ENCODE measurements at regions not wholly inside any gene's neighbourhood (a gene's known extent, or its start where the extent isn't known, plus 50 kb on each side); places are given as distances from the start of the nearest gene placed in this dataset.

DNA sequence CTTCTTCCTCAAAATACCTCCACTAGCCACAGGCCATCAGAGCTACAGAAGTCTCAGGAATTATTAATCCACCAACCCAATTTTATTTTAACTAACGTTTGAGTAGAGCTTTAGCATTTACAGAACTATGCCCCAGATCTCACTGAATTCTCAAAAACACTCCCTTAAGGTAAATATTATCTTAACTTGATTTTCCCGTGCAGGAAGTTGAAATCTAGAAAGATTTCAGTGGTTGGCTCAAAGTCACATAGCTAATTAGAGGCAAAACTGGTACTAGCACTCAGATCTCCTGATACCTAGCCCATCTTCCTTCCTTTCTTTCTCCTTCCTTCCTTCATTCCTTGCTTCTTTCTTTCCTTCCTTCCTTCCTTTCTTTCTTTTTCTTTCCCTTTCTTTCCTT, 298.3 kb downstream of the ENC1 start:
- no peak for DNase-seq (ENCODE audit: low spot score)

DNA sequence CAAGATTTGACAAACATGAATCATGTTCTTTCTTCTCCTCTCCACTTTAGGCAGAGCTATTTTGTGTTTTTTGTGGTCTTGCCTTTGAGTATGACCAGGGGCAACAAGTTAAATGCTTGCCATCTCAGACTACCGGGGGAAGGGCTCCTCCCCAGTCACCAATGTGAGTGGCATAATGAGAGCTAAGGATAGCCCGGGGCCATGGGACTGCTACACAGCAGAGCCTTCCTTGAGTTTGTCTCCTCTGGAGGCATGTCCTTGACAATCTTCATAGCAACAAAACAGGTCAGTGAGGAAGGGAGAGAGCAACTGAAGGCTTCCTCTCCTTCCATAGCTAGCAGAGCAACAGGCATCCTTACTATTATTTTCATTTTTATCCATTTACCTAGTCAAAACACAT, 299.3 kb downstream of the ENC1 start:
- no peak for DNase-seq (ENCODE audit: low spot score)

DNA sequence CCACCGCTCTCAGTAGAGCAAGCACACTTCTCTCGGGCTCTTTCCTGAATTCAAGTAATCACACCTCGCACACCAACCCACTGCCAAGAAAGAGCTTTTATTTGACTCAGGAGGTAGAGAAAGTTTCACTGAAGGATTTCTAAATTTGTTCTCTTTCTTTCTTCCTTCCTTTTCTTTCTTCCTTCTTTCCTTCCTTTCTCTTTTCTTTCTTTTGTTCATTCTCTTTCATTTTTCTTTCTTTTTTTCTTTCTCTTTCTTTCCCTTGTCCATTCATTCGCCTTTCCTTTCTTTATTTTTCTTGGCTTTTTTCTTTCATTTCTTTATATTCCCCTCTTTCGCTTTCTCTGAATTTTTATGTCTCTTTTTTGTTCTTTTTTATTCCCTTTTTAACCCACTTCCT, 300.1 kb downstream of the ENC1 start:
- DNase-seq (ENCODE audit: low spot score), result no peak

DNA sequence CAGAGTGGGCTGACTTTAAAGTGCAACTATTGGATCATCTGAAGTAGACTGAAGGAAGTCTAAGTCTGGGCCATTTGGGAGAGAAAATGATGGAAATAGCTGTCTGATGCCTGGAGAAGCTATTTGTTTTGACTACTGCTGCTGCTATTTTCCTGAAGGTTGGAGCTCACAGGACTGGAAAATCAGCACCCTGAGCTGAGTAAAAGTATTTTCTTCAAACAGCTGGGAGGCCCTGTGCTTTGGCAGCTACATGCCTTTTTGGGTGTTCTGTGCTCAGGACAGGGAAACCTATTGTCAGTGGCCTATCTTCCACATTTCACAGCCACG, 302.6 kb downstream of the ENC1 start:
- DNase-seq (ENCODE audit: low spot score), result no peak

DNA sequence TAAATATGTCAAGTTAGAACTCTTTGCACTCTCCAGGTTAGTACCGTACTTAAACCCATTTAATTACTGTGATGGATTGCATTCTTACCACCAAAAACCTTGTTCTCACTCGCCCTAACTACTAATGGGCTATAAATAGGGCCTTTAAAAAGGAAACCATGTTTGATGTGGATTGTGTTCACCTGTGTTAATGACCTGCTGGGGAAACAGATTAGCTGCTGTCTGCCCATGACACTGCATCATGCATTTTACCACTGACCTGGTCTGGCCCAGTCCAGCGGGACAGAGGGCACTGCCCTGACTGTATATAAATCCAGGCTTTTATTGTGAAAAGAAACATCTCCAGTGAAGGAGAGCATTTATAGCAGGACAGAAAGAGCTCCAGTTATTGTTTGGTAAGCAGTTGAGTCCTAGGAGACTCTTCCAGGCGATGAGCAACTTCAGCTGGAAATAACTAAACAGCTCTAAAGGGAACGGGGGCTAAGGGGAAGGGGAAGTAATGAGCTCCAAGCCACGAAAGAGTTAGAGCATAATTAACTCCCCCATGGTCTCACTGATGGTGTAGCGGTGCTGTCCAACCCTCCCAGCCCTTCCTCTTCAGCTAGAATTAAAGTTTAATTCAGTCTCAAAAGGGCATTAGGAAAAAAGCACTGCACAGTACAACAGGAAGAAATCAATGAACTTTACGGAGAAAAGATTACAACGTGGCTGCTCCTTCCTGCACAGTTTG, 303.1 kb downstream of the ENC1 start:
- no peak for DNase-seq (ENCODE audit: low spot score)

DNA sequence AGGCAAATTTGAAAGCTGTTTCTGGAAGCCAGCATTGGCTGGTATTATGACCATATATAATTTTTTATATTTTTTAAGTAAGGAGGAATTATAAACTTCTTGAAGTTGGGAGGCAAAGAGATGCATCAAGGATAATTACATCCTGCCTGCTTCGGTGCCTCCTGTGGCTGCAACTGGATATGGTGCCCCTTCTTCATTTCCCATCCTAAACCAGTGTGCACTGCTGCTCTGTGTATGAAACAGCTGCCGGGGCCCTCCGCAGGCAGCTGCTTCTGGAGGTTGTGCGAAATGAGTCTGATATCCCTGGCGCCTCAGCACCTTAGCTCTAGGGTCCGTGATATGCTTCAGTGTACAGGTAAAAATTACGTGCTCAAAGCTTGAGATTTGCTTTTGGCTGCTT, 304.2 kb downstream of the ENC1 start:
- DNase-seq (ENCODE audit: low spot score), result no peak

DNA sequence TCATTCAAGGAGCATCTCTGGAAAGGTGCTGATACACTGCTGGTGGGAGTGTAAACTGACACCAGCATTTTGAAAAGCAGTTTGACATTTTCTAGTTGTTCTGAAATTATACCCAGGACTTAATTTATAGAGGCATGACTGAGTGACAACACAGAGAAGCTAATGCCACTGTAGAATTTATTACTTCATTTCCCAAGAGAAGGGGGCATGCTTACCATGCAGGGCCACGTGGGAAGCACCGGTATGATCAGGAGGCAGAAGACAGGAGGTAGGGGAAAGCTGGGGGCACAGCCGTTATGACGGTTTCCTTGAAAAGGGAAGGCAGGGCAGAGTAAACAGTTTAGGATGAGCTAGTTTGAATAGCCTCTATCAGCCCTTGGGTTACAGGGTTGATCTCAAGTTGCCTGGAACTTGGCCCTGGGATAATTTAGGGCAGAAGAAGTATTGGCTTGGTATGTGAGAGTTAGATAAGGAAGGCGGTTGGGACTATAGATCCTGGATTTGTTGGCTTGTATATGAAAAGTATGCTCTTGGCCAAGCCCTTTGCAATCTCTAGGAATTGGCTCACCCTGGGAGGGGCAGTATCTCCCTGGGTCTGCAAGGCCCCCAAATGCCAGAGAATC, 305.7 kb downstream of the ENC1 start:
- no peak for DNase-seq (ENCODE audit: low spot score)

DNA sequence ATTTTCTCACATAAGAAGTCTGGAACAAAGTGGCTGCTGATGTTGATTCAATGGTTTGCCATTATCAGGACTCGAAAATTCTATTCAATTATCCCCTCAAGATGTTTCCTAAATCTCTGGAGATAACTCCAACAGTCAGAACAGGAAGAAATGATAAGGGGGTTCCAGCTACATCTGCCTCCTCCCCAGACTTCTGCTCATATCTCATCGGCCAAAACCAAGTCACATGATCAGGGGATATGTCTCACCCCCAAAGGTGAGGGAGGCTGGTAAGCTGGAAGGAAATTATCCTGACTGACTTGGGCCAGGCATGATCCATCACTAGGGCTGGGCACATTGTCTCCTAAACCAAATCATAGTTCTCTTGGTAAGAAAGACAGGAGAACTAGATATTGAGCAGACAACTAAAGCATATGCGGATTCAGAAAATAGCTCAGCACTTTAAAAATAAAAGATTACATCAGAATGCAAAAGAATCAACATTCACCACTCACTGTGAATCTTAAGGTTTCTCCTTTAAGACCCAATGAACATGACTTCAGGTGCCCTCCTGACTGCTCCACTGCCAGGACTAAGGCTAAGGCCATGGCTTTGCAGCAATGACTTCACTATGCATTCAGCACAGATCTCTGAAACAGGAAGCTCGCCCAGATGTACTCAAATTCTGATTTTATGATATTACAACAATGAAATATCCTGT, 306.3 kb downstream of the ENC1 start:
- no peak for DNase-seq (ENCODE audit: low spot score)

DNA sequence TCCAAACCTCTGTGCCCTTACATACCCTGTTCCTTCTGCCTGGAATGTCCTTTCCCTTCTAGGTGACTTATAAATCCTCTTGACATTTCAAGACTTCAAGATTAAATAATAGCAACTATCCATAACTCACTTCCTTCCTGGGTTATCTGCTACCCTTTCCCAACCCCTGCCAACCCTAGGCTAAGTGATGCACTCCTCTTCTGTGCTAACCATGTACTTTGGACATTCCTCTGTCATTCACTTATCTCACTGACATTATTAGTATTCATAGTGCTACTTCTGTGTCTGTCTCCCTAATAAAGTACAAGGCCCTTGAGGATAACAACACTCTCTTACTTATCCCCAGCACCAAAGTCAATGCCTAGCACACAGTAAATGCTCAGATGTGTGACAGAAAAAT, 307.1 kb downstream of the ENC1 start:
- DNase-seq (ENCODE audit: low spot score), result no peak

DNA sequence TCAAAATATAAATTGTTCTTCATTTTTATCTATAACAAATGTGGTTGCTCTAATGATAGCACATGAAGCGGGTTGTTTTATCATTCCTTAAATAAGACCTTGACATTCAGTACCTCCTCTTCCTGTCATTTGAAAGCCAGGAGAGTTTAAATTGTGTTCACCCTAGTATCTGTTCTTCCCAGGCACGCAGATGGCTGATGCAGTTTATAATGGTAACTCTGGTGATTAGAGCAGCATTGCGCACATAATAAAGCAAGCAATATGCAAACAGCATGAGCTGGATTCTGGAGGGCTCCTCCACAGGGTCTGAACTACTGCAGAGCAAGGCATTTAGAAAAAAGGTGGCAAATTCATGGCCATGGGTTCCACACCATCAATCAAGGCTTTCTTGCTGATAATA, 307.8 kb downstream of the ENC1 start:
- no peak for DNase-seq (ENCODE audit: low spot score)

DNA sequence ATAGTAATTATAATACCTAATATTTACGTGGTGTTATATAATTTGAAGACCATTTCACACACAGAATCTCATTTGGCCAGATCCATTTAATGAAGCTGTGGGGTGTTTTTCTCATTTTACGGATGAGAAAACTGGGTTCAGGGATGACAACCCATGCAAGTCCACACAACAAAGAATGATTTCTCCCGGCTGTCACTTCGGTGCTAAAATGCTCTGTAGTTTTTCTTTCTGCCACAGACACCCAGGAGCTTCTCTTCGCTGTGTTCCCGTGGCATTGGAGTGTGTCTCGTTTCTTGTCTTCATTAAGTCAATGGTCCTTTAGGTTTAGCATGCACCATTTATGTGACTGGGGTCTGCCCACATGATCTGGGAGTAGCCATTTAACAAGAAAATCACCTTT, 308.5 kb downstream of the ENC1 start:
- no peak for DNase-seq (ENCODE audit: low spot score)

DNA sequence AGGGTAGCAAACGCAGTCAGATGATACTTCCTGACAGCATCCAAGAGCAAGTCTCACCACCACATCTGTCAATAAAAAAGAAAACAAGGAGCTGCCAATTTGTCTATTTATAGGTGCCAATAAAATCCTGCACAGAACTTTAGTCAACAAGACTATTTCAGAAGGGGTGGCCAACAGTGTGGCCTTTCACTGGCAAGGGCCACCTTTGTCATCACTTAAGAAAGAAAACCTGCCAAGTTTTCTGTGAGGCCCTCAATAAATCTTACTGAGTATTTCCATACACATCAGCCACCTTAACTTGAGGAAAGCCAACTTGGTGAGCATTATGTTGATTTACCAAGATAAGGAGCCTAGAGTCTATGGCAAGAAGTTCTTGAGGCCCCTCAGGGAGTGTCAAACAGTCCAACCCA, 312.3 kb downstream of the ENC1 start:
- no peak for DNase-seq (ENCODE audit: low spot score)

DNA sequence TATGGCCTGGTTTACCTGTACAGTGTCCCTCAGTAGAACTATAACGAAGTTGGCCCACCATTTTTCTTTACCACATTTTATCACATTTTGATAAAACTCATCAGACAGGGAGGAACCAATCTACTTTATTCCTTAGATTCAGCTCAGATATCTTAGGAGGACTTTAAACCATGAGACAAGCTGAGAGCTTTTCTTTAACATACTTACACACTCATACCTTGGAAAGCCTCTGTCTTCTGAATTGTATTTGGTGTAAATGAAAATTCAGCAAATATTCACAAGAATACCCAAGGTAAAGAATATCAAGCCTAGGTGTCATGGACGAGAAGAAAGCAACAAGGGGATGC, 313.2 kb downstream of the ENC1 start:
- no peak for DNase-seq (ENCODE audit: low spot score)

DNA sequence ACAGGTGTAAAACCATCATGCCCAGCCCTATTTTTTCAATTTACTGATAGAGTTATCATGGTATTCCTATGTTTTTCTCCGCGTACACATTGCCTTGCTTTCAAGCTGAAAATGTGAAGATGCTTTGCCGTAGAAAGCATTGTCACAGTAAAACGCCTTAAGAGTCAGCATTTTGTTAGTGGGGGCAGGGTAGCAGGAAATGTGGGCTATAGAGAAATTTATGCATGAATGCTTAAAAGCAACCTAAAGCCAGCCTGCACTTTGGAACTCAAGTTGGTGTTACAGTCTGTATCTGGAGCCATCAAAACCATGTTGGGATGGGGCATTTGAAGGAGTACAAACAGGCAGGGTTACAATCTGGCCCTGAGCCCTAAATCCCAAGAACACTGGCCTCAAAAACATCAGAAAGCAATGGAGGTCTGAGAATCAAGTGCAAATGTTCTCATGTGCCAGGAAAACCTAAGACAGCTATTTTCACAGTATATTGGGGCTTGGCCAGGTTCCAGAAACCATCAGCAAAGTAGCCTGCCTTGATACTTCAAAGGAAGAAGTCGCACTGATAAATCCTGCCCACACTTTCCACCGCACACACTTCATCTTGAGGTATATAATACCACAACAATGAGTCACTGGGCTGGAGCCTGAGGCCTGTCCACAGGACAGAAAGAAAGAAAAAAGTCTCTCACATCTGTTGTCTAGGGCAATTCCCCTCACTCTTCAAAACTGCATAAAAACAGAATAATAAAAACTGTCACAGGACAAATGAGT, 313.8 kb downstream of the ENC1 start:
- DNase-seq (ENCODE audit: low spot score), result peak; percentile 42

DNA sequence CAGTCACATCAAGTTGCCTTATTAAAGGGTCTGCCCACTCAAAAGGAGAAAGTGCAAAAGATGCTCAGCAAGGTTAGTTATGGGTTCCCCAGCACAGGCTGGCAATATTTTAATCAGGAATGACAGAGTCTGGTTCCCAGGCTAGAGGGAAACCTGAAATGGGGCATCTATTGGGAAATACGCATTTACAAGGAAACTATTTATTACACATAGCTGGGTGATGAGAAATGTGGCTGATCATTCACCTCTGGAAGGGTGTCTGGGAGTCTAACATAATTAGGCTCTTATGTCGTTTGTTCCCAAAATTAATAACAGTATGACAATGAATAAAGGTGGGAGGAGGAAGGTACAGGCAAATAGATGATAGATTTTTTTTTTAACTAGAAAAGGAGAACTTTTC, 314.7 kb downstream of the ENC1 start:
- no peak for DNase-seq (ENCODE audit: low spot score)

DNA sequence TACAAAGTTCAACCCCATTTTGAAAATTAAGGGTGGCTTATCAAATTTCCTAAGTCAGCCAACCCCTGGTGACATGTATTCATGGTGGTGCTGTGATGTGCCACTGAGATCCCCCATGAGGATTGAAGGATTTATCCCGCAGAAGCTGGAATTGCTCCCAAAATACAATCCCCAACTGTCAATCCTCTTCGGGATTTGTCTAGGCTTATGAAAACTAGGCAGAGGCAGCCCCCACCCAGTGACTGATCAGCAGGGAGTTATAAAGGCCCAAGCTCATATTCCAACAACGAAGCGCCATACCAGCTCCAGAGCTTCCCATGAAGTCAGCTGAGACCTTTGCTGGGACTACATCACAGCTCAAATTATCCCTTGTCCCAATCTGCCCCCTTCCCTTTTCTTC, 316.0 kb downstream of the ENC1 start:
- no peak for DNase-seq (ENCODE audit: low spot score)

DNA sequence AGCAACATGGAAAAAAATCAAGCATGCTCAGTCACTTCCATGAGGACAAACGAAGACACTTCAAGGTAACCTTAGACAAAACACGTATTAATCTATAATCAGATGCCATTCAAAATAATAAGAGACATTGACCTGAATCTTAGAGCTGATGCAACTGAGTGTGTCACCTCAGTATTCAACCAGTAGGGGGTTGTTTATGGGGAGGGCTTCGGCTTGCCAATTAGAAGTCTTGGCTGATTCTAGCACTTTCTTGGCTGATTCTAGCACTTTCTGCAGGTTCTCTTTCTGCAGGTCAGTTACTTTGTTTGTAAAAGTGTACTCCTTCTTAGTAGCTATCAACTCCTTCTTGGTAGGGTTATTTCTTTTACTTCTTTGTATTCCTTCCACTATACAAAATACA, 317.6 kb downstream of the ENC1 start:
- no peak for DNase-seq (ENCODE audit: low spot score)

DNA sequence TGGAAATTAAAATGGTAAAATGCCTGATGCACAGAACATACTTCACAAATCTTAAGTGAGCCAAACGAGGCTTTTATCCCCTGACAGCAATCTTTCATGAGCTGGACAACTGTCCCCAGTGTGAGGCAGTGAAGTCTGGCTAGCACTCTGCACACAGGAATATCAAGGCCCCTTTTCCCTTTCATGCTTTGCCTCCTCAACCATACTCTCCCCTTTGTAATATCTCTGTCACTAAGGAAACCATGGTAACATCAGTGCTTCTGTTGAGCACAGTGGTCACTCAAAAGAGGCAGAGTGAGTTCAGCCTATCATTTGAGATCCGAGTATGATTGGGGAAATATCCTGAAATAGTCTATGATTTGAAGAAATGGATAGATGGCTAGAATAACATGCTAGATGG, 318.3 kb downstream of the ENC1 start:
- no peak for DNase-seq (ENCODE audit: low spot score)

DNA sequence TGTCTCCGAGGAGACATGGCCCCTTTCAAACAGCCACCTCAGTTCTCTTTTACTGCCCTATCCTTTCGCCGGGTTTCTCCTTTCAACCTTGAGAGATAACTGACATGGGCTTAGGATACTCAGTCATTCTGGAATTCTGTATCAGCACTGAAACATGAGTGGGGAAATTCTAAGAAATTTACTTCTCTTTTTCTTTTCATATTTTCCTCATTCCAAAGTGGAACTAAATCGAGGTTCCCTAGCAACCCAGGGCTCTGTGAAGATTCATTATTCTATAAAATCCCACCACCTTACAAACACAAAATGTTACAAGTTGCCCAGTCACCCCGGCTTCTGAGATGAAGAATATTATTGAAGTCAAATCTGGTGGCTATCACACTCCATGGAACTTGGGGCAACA, 319.2 kb downstream of the ENC1 start:
- no peak for DNase-seq (ENCODE audit: low spot score)

DNA sequence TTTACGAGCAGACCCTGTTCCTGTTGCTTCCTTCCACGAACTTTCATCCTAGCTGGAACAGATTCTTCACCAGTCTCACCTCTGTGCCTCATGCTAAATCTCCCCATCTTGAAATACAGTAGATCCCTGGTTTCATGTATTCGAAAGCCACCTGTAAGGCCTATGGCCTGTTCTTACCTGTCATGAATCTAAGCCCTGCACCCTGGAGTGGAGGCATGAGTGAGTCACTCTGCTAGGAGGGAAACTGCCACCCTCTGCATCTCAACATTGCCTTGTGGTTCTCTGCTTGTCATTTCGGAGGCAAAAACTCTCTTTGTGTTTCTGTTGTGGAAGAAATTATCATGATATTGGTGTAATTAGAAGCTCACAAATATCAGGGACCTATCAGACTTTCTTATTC, 320.0 kb downstream of the ENC1 start:
- DNase-seq (ENCODE audit: low spot score), result no peak

DNA sequence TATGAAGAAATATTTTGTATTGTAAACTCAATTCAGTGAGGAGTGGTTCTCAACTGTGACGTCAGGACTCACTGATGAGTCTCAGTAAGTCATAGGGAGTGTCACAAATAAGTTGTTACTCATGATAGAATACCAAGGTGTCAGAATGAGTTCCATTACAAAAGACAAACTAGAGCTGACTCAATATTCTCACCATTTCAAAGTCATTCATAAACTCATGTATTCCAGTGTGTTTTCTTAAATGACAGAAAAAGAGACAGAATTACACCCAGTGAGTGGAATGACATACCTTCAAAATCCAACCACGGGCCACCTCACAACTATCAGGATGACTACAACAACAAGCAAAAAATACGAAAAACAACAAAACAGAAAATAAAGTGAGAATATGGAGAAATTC, 321.5 kb downstream of the ENC1 start:
- peak; percentile 57 for DNase-seq (ENCODE audit: low spot score)

DNA sequence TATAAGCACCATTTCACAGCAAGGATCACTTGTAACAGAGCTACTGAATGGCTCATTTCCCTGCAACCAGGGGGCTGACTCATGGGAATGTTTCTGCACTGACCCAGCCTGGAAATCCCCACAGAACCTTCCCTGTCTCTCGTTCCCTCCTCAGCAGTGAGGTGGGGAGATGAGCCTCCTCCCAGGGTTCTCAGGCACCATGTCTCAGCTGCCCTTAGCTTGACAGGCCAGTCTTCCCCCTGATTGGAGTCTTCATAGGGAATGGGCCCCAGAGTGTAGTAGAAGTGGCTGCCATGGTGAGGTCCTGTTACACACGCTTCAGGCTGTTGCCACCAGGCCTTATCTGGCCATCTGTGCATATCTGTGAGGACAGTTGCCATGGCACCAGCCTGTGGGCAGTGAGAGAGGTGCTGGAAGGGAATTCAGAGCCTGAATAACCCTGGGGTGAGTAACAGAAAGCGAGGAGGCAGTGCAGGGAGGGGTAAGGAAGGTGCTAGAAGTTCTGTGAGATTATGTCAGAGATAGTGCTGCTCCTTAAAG, 324.4 kb downstream of the ENC1 start:
- peak; percentile 81 for DNase-seq (ENCODE audit: low spot score)

DNA sequence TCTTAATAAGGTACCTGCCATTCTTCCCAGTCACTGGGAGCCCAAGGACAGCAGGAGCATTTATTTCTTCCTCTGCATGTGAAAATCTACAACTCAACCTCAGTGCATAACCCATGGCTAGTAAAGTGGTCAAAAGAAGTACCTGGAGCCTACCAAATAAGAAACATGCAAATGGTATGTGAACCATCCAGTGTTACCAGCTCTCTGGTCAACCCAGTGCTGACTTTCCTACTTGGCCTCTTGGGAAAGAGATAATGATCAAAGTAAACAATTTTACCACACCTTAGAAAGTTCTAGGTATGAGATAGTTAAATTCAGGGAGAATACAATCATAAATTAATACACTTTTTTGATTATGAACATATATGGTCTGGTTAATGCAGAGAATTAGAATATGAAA, 325.6 kb downstream of the ENC1 start:
- DNase-seq (ENCODE audit: low spot score), result no peak

Data from RKO (cell line).